ENCODE measurements at regions not wholly inside any gene's neighbourhood (a gene's known extent, or its start where the extent isn't known, plus 50 kb on each side); places are given as distances from the start of the nearest gene placed in this dataset.
"Not testable (repeated sequence)": the region's sequence is repeated elsewhere in the genome, so short reads cannot be mapped to it uniquely, and the experiment has no call there.

DNA sequence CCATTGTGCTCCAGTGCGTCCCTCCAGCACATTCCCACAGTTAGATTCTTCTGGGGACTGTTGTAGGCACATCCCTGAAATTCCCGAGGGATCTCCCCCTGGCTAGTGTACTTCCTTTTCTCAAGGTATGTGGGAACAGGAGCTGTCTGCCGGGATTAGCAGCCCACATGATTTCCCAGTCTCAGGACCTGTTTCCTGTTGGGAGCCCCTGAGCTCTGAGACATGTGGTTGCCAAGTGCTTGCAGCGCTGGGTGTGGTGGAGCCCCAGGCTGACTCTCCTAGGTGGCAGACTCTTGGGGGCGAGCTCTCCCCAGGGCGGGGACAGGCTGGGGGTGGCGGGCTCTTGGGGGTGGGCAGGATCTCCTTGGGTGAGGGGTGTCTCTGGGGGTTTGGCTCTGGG is 287.0 kb upstream of the PLGLB1 start:
- TF ChIP-seq NR3C1 (IDR thresholded peaks at IDR 0.05); RFX5 (IDR thresholded peaks at IDR 0.05); POLR2A (IDR thresholded peaks at IDR 0.05; ENCODE audit: low read length); CTCF (IDR thresholded peaks at IDR 0.05); RCOR1 (IDR thresholded peaks at IDR 0.05; ENCODE audit: low read depth, low read length): not testable (repeated sequence)
- TF ChIP-seq, protein P1, sequence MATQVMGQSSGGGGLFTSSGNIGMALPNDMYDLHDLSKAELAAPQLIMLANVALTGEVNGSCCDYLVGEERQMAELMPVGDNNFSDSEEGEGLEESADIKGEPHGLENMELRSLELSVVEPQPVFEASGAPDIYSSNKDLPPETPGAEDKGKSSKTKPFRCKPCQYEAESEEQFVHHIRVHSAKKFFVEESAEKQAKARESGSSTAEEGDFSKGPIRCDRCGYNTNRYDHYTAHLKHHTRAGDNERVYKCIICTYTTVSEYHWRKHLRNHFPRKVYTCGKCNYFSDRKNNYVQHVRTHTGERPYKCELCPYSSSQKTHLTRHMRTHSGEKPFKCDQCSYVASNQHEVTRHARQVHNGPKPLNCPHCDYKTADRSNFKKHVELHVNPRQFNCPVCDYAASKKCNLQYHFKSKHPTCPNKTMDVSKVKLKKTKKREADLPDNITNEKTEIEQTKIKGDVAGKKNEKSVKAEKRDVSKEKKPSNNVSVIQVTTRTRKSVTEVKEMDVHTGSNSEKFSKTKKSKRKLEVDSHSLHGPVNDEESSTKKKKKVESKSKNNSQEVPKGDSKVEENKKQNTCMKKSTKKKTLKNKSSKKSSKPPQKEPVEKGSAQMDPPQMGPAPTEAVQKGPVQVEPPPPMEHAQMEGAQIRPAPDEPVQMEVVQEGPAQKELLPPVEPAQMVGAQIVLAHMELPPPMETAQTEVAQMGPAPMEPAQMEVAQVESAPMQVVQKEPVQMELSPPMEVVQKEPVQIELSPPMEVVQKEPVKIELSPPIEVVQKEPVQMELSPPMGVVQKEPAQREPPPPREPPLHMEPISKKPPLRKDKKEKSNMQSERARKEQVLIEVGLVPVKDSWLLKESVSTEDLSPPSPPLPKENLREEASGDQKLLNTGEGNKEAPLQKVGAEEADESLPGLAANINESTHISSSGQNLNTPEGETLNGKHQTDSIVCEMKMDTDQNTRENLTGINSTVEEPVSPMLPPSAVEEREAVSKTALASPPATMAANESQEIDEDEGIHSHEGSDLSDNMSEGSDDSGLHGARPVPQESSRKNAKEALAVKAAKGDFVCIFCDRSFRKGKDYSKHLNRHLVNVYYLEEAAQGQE (IDR thresholded peaks at IDR 0.05): not testable (repeated sequence)
